Stimulated activated CD4-positive, alpha-beta T cell treated with anti-CD3 and anti-CD28 coated beads, TNF-alpha, amount 100 ng/mL, for 1 hour (primary cell): ENCODE measurements at regions not wholly inside any gene's neighbourhood (a gene's known extent, or its start where the extent isn't known, plus 50 kb on each side); places are given as distances from the start of the nearest gene placed in this dataset.

ENCODE experiments used
- DNase-seq, 3 donors: peaks; one replicate each; pipeline ENCODE4 v3.0.0-alpha.2; 2020; ENCODE audit warnings: low read depth in 3 of 3, low spot score in 1 of 3

- no peak for DNase-seq
These were observed 314.7 kb upstream of the ZNF32 start for GRCh38 chr10:43963379-43963778.

- no peak for DNase-seq
These were observed 313.9 kb upstream of the ZNF32 start for GRCh38 chr10:43962346-43963191.

- no peak for DNase-seq
These were observed 313.1 kb upstream of the ZNF32 start for GRCh38 chr10:43961523-43962345.

DNA sequence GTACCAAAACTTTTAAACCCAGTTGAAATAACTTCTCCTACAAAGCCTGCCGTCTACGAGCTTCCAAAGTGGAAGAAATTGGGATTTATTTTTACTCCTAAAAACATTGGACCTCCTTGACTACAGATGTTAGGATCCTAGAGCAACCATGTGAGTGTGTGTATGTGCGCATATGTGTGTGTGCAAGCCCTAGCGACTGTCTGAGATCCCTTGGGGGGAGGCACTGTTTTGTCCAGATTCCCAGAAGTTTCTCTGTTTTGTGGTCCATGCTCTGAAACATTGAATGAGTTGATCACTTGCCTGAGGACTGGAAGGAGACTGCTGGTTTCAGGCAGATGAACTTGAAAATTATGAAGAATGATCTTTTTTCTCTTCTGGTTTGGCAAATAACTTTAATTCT is 312.3 kb upstream of the ZNF32 start:
- no peak for DNase-seq

DNA sequence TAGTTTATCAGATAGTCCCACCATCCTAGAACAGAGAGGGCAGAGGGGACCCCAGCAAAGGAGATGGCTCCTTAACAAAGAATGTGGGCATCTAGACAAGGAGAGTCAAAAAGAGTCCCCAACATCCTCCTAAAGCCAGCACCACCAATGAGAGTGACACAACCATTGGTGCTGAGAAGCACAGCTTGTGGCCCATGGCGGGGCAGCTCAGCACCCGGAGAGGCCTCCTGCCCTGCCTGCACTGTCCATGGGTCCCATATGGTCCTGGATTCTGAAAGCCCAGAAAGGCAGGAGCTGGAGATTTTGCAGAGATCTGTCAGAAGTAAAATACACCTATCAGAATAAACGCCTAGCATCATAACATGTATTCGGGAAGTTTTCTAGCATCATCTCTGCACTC is 311.8 kb upstream of the ZNF32 start:
- no peak for DNase-seq

DNA sequence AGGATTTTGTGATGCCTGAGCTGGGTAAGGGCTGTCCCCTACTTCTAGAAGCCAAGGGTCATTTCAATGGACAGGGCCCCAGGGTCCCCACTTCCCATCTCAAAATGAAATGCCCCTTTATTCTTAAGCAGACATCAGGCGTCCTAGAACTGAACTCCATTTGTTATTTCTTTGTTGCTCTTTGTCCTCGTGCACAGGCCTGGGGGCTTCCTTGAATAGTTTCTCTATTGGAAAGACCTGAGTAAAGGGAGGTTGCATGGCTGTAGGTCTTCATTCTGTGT is 311.4 kb upstream of the ZNF32 start:
- DNase-seq, result no peak

- DNase-seq, result no peak
These were observed 310.9 kb upstream of the ZNF32 start for GRCh38 chr10:43959364-43960134.

- no peak for DNase-seq
These were observed 310.3 kb upstream of the ZNF32 start for GRCh38 chr10:43958964-43959363.

DNA sequence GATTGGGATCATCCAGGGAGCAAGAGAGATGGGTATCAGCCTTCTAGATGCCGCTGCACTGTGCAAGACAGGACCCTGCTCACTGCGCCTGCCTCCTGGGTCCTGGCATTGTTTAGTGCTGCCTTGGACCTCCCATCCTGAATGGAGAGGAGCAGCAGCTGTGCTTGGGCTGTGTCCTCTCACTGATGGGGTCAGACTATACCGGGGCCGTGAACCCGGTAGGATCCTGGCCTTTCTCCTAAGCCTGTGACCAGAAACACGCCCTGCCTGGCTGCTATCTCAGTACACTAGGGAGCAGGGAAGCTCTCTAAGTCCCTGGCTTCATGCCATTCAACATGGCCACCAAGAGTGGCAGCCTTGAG is 309.4 kb upstream of the ZNF32 start:
- no peak for DNase-seq

DNA sequence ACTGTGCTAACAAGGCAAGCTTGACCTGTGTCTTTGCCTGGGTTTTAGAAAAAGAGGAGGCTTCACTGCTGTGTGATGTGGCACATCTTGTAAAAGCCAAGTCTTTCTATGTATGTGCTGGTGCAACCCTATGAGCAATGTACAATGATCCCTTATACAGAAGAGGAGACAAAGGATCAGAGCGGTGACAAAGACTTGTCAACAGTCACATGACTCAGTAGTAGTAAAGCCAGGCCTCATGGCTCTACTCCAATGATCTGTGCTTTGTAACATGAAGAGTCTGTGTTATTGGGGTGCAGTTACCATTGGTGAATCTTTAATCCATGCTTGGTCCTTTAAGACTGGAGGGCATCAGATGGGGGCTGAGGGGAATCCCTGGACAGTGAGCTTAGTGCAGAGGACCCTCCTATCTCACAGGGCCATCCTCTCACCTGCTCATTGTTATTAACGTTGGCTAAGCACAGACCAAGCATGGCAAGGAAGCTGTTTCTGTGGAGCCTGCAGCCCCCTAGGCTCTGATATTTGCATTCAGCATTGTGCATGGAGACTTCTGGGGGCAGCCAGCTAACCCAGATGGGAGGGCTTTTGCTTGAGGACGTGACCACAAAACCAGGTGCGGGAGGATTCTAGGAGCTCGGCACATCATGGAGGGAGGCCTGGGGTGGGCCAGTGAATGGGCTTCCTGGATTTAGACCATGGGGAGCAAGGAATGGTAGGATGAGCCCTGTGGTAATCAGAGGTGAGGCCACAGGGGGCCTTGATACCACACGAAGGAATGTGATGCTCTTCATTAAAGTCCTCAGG is 308.8 kb upstream of the ZNF32 start:
- no peak for DNase-seq

DNA sequence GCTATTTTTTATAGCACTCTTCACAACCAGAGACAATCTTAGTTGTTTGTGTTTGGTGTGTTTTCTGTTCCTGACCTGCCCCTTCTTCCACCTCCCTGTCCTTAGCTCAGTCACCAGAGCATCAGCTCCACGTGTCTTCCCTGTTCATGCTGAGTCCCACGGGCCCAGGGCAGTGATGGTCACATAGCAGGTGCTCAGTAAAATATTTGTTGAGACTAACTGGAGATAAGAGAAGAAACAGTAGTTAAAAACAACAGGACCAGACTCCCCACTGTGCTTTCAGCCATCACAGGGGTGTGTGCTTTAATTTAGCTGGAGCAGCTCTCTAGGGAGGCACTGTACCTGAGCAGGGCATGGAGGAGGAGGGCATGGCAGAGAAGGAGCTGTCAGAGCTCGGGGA is 307.3 kb upstream of the ZNF32 start:
- no peak for DNase-seq

GRCh38 chr10:43955002-43955596 is 306.4 kb upstream of the ZNF32 start:
- DNase-seq, result no peak

DNA sequence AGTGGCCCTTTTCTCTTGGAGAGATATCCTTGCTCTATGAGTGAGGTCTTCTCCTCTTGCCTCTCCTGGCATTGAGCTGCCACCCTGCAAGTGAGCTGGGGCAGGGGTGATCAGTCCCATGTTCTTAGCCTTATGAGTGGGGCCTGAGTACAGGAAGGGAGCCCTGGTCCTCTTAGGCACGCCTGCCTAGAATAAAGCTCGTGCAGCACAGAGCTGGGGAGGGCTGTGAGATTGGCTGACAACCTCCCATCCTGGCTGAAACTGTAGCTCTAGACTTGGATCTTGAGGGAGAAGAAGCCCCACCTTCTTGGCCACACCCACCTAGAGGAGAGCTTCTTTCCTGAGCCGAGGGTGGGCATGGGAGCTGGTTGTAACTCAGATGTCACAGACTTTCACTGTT is 305.0 kb upstream of the ZNF32 start:
- DNase-seq, result no peak

DNA sequence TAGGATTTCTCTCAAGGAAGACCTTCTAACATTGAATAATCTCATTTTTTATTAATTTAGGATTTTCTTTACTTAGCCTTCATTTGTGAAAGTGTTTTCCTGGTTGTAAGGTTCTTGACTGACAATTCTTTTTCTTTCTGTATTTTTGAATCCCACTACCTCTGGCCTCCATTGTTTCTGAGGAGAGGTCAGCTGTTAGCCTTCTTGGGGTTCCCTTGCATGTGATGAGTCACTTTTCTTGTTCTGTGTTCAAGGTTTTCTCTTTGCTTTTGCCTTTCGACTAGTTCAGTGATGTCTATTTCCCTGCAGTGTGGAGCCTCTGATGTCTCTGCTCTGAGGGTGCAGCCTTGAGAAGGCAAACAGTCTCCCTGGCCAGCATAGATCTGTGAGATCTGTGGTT is 304.1 kb upstream of the ZNF32 start:
- DNase-seq, result no peak

- no peak for DNase-seq
These were observed 300.7 kb upstream of the ZNF32 start for GRCh38 chr10:43949351-43949750.

- no peak for DNase-seq
These were observed 297.8 kb upstream of the ZNF32 start for GRCh38 chr10:43946445-43946844.

DNA sequence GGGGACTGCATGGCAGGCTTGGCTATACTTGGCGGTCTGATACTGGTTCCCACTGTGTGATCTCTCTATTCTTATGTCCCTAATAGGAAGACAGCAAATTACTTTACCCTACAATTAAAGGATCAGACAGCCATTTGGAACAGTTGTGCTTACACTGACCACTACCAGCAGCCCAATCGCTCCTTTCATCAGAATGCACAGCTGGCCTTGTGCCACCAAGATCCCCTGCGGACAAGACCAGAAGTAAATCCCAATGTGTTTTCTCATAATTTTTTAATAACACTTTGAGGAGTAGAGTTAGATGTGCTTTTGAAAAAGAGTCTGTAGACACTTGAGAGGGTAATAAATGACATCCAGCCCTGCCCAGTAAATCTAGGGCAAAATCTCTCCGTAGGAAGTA is 297.2 kb upstream of the ZNF32 start:
- DNase-seq, result no peak

DNA sequence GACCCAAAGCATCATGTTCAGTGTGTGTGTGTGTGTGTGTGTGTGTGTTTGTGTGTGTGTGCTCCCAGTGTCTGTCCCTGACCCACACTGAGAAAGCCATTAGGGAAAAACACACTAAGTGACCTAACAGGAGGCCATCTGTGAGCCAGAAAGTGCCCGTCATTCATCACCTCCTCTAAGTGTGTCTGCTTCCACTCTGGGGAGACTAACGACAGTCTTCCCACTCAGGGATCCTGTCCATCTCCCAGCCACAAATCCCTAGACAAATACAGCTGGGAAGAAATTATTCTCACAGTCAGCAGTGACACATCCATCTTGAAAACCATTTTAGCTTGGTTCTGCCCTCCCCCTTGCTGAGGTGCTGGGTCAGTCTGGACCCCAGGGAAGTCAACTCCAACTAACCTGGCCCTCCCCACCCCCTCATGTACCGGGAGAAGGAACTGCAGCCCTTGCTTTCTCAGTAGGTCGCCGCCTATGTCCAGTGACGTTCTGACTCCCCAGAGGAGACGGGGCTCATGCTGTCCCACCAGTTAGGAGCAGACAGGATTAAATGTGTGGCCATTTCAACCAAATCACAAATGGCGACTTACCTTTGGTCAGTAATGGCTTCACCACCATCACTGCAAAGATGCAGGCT is 296.5 kb upstream of the ZNF32 start:
- no peak for DNase-seq

GRCh38 chr10:43944381-43945093 is 295.9 kb upstream of the ZNF32 start:
- DNase-seq, result no peak
